ENCODE measurements at regions not wholly inside any gene's neighbourhood (a gene's known extent, or its start where the extent isn't known, plus 50 kb on each side); places are given as distances from the start of the nearest gene placed in this dataset.

DNA sequence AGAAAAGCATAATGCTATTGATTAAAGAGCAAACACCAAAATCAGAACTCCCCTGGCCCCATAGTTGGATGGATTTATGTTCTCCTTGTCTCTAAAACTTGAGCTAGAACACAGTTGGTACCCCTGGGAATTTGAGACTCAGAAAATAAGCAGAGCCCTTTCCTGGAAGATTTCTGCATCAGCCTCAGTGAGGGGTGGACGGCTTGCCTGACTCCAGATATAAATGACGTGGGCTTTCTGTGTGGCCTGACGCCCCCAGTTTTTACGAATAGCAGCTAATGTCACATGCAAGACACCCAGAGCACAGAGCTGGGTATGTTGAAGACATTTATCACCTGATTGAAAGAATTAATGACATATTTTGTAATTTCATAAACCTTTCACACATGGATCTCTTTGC, 130.8 kb downstream of the TRIM29 start:
- no peak for TF ChIP-seq HNF4G (IDR thresholded peaks at IDR 0.05)
- TF ChIP-seq, protein P1, sequence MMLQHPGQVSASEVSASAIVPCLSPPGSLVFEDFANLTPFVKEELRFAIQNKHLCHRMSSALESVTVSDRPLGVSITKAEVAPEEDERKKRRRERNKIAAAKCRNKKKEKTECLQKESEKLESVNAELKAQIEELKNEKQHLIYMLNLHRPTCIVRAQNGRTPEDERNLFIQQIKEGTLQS (IDR thresholded peaks at IDR 0.05) = no peak
- no peak for TF ChIP-seq YY1 (IDR thresholded peaks at IDR 0.05)
- no peak for TF ChIP-seq SP1 (IDR thresholded peaks at IDR 0.05)
- no peak for TF ChIP-seq HNF4A (conservative IDR thresholded peaks at IDR 0.05)
- TF ChIP-seq, protein P2, sequence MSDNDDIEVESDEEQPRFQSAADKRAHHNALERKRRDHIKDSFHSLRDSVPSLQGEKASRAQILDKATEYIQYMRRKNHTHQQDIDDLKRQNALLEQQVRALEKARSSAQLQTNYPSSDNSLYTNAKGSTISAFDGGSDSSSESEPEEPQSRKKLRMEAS (IDR thresholded peaks at IDR 0.05) = no peak
- TF ChIP-seq FOXA1 (IDR thresholded peaks at IDR 0.05) = no peak
- TF ChIP-seq, protein P3, sequence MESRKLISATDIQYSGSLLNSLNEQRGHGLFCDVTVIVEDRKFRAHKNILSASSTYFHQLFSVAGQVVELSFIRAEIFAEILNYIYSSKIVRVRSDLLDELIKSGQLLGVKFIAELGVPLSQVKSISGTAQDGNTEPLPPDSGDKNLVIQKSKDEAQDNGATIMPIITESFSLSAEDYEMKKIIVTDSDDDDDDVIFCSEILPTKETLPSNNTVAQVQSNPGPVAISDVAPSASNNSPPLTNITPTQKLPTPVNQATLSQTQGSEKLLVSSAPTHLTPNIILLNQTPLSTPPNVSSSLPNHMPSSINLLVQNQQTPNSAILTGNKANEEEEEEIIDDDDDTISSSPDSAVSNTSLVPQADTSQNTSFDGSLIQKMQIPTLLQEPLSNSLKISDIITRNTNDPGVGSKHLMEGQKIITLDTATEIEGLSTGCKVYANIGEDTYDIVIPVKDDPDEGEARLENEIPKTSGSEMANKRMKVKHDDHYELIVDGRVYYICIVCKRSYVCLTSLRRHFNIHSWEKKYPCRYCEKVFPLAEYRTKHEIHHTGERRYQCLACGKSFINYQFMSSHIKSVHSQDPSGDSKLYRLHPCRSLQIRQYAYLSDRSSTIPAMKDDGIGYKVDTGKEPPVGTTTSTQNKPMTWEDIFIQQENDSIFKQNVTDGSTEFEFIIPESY (IDR thresholded peaks at IDR 0.05) = no peak
- Histone ChIP-seq H3K4me1 (ENCODE audit: control insufficient read depth in 4 of 4, insufficient read depth in 4 of 4, low read length in 3 of 4) (no peaks in the 10 kb centered on the region), H3K36me3 (ENCODE audit: control insufficient read depth in 4 of 4, insufficient read depth in 3 of 4, low read depth in 1 of 4, low read length in 3 of 4) (no peaks in the 10 kb centered on the region), H3K27me3 (ENCODE audit: control insufficient read depth in 4 of 4, insufficient read depth in 4 of 4, low read length in 3 of 4) (no peaks in the 10 kb centered on the region), H3K9me3 (ENCODE audit: control insufficient read depth in 4 of 4, low read length in 3 of 4) (no peaks in the 10 kb centered on the region), H3K4me3 (ENCODE audit: low read depth in 1 of 3, low read length in 3 of 3) (no peak overlapping the region), H3K27ac (ENCODE audit: low read depth in 1 of 2, low read length in 2 of 2) (no peak overlapping the region), H3K9ac (ENCODE audit: low read depth in 1 of 2, low read length in 2 of 2) (no peak overlapping the region)
- WGBS = 92% methylated on average over 4 of the region's 4 CpGs
- no peak for DNase-seq (ENCODE audit: low spot score)

DNA sequence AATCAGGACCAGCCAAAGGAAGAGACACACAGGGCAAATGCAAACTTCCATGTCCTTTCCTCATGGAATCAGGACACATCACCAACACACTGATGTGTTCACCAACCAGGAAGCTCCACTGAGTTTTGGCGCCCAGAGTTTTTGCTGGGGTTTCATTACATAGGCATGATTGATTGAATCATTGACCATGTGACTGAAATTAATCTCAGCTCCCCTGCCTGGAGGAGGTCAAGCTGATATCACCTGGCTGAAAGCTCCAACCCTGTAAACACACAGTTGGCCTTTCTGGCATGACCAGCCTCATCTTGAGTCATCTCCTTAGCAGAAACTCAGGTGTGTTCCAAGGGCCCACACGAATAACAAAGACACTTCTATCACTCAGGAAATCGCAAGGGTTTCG, 133.2 kb downstream of the TRIM29 start:
- no peak for DNase-seq (ENCODE audit: low spot score)
- H3K9me3 ChIP-seq (ENCODE audit: control insufficient read depth in 4 of 4, low read length in 3 of 4) = peaks cover 0 to 5% (median 2%) of the 10 kb centered on the region in 4 donors
- no peaks in the 10 kb centered on the region for H3K27me3 ChIP-seq (ENCODE audit: control insufficient read depth in 4 of 4, insufficient read depth in 4 of 4, low read length in 3 of 4)
- no peaks in the 10 kb centered on the region for H3K4me1 ChIP-seq (ENCODE audit: control insufficient read depth in 4 of 4, insufficient read depth in 4 of 4, low read length in 3 of 4)
- no peaks in the 10 kb centered on the region for H3K36me3 ChIP-seq (ENCODE audit: control insufficient read depth in 4 of 4, insufficient read depth in 3 of 4, low read depth in 1 of 4, low read length in 3 of 4)
- H3K27ac ChIP-seq (ENCODE audit: low read depth in 1 of 2, low read length in 2 of 2) = no peak overlapping the region
- 74% methylated on average over 4 of the region's 4 CpGs for WGBS
- H3K4me3 ChIP-seq (ENCODE audit: low read depth in 1 of 3, low read length in 3 of 3) = no peak overlapping the region
- TF ChIP-seq RXRA (IDR thresholded peaks at IDR 0.05) (no peak), HNF4G (IDR thresholded peaks at IDR 0.05) (no peak), FOXA1 (IDR thresholded peaks at IDR 0.05) (no peak), YY1 (IDR thresholded peaks at IDR 0.05) (no peak), RAD21 (IDR thresholded peaks at IDR 0.05) (no peak), NR2F2 (IDR thresholded peaks at IDR 0.05) (no peak), TAF1 (conservative IDR thresholded peaks at IDR 0.05) (no peak), FOXA2 (IDR thresholded peaks at IDR 0.05) (no peak), SP1 (IDR thresholded peaks at IDR 0.05) (no peak), EGR1 (IDR thresholded peaks at IDR 0.05; ENCODE audit: low read depth in 2 of 2) (no peak), JUND (IDR thresholded peaks at IDR 0.05) (no peak), GABPA (IDR thresholded peaks at IDR 0.05 in 1 of 2, conservative IDR thresholded peaks at IDR 0.05 in 1 of 2) (no peak), HNF4A (conservative IDR thresholded peaks at IDR 0.05) (no peak)
- TF ChIP-seq, protein P3 (IDR thresholded peaks at IDR 0.05) = no peak
- TF ChIP-seq, protein P4, sequence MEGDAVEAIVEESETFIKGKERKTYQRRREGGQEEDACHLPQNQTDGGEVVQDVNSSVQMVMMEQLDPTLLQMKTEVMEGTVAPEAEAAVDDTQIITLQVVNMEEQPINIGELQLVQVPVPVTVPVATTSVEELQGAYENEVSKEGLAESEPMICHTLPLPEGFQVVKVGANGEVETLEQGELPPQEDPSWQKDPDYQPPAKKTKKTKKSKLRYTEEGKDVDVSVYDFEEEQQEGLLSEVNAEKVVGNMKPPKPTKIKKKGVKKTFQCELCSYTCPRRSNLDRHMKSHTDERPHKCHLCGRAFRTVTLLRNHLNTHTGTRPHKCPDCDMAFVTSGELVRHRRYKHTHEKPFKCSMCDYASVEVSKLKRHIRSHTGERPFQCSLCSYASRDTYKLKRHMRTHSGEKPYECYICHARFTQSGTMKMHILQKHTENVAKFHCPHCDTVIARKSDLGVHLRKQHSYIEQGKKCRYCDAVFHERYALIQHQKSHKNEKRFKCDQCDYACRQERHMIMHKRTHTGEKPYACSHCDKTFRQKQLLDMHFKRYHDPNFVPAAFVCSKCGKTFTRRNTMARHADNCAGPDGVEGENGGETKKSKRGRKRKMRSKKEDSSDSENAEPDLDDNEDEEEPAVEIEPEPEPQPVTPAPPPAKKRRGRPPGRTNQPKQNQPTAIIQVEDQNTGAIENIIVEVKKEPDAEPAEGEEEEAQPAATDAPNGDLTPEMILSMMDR (IDR thresholded peaks at IDR 0.05; ENCODE audit: low read depth, low read length, missing input control) = no peak
- TF ChIP-seq, protein P5, sequence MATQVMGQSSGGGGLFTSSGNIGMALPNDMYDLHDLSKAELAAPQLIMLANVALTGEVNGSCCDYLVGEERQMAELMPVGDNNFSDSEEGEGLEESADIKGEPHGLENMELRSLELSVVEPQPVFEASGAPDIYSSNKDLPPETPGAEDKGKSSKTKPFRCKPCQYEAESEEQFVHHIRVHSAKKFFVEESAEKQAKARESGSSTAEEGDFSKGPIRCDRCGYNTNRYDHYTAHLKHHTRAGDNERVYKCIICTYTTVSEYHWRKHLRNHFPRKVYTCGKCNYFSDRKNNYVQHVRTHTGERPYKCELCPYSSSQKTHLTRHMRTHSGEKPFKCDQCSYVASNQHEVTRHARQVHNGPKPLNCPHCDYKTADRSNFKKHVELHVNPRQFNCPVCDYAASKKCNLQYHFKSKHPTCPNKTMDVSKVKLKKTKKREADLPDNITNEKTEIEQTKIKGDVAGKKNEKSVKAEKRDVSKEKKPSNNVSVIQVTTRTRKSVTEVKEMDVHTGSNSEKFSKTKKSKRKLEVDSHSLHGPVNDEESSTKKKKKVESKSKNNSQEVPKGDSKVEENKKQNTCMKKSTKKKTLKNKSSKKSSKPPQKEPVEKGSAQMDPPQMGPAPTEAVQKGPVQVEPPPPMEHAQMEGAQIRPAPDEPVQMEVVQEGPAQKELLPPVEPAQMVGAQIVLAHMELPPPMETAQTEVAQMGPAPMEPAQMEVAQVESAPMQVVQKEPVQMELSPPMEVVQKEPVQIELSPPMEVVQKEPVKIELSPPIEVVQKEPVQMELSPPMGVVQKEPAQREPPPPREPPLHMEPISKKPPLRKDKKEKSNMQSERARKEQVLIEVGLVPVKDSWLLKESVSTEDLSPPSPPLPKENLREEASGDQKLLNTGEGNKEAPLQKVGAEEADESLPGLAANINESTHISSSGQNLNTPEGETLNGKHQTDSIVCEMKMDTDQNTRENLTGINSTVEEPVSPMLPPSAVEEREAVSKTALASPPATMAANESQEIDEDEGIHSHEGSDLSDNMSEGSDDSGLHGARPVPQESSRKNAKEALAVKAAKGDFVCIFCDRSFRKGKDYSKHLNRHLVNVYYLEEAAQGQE (IDR thresholded peaks at IDR 0.05) = no peak
- TF ChIP-seq, protein P1 (IDR thresholded peaks at IDR 0.05) = no peak
- TF ChIP-seq, protein P2 (IDR thresholded peaks at IDR 0.05) = no peak
- no peak overlapping the region for H3K9ac ChIP-seq (ENCODE audit: low read depth in 1 of 2, low read length in 2 of 2)

Data from liver (tissue), 8 donors.